Mesenchymal stem cell (in vitro differentiated cells and primary cell): ENCODE measurements at regions not wholly inside any gene's neighbourhood (a gene's known extent, or its start where the extent isn't known, plus 50 kb on each side); places are given as distances from the start of the nearest gene placed in this dataset.

Source experiments
- DNase-seq: peaks from one replicate; pipeline ENCODE4 v3.0.0-alpha.2; 2013
- H2AFZ ChIP-seq: one replicate; pipeline ENCODE4 v1.6.1; 2013; ENCODE audit warnings: low read depth, mild to moderate bottlenecking, control low read depth, inconsistent platforms, low read length, moderate library complexity
- H2AK5ac ChIP-seq: 2 replicates; pipeline ENCODE4 v1.6.1; 2013; ENCODE audit warnings: low read length, moderate library complexity, mild to moderate bottlenecking, inconsistent platforms; ENCODE audit not compliant: severe bottlenecking
- H2BK120ac ChIP-seq: one replicate; pipeline ENCODE4 v1.6.1; 2013; ENCODE audit warnings: low read depth, mild to moderate bottlenecking, inconsistent platforms, low read length, moderate library complexity
- H2BK12ac ChIP-seq, 2 experiments: one replicate each; pipeline ENCODE4 v1.6.1; 2013; ENCODE audit warnings: inconsistent platforms in 2 of 2, low read length in 2 of 2, mild to moderate bottlenecking in 2 of 2, moderate library complexity in 2 of 2, control low read depth in 1 of 2
- H2BK15ac ChIP-seq: one replicate; pipeline ENCODE4 v1.6.1; 2013; ENCODE audit warnings: mild to moderate bottlenecking, low read depth, inconsistent platforms; ENCODE audit not compliant: poor library complexity, severe bottlenecking
- H2BK5ac ChIP-seq: 2 replicates; pipeline ENCODE4 v1.6.1; 2013; ENCODE audit warnings: low read depth, mild to moderate bottlenecking, low read length, control low read depth, inconsistent platforms; ENCODE audit not compliant: poor library complexity, severe bottlenecking
- H3K14ac ChIP-seq, 2 experiments: one replicate each; pipeline ENCODE4 v1.6.1; 2013; ENCODE audit warnings: inconsistent platforms in 2 of 2, low read length in 2 of 2, control low read depth in 1 of 2, mild to moderate bottlenecking in 1 of 2, moderate library complexity in 1 of 2
- H3K18ac ChIP-seq, 2 experiments: one replicate each; pipeline ENCODE4 v1.6.1; 2013; ENCODE audit warnings: inconsistent platforms in 2 of 2, low read length in 2 of 2, control low read depth in 1 of 2, low read depth in 1 of 2, mild to moderate bottlenecking in 1 of 2
- H3K23ac ChIP-seq, 2 experiments: one replicate each; pipeline ENCODE4 v1.6.1; 2013; ENCODE audit warnings: inconsistent platforms in 2 of 2, low read length in 2 of 2, mild to moderate bottlenecking in 2 of 2, moderate library complexity in 2 of 2, control low read depth in 1 of 2
- H3K27ac ChIP-seq: 2 replicates; pipeline ENCODE4 v1.5.1; 2013; ENCODE audit warnings: mild to moderate bottlenecking, moderate library complexity, low read length, control low read depth, inconsistent platforms; ENCODE audit not compliant: poor library complexity, severe bottlenecking
- H3K27me3 ChIP-seq, 2 experiments: 2 replicates each; pipeline versions ENCODE4 v1.6.1 to v1.7.0; 2013; ENCODE audit warnings: low read length in 2 of 2, mild to moderate bottlenecking in 2 of 2, moderate library complexity in 2 of 2, control low read depth in 1 of 2, inconsistent platforms in 1 of 2; ENCODE audit not compliant: control insufficient read depth in 1 of 2, insufficient read depth in 1 of 2
- H3K36me3 ChIP-seq, 2 experiments: 2 replicates each; pipeline versions ENCODE4 v1.6.1 to v1.7.0; 2013; ENCODE audit warnings: low read length in 2 of 2, control low read depth in 1 of 2, inconsistent platforms in 1 of 2, low read depth in 1 of 2, mild to moderate bottlenecking in 1 of 2; ENCODE audit not compliant: insufficient read depth in 2 of 2, control insufficient read depth in 1 of 2
- H3K4ac ChIP-seq, 2 experiments: one replicate each; pipeline ENCODE4 v1.6.1; 2013; ENCODE audit warnings: inconsistent platforms in 2 of 2, low read length in 2 of 2, mild to moderate bottlenecking in 2 of 2, moderate library complexity in 2 of 2, control low read depth in 1 of 2, low read depth in 1 of 2
- H3K4me1 ChIP-seq: 2 replicates; pipeline ENCODE4 v1.6.1; 2013; ENCODE audit warnings: low read depth, low read length, control low read depth; ENCODE audit not compliant: control insufficient read depth, insufficient read depth
- H3K4me2 ChIP-seq: 2 replicates; pipeline ENCODE4 v1.6.1; 2013; ENCODE audit warnings: low read length, mild to moderate bottlenecking, inconsistent platforms; ENCODE audit not compliant: poor library complexity, severe bottlenecking
- H3K4me3 ChIP-seq, 2 experiments: 2 replicates each; pipeline versions ENCODE4 v1.5.1 to v1.7.0; 2013; ENCODE audit warnings: low read length in 2 of 2, mild to moderate bottlenecking in 2 of 2, control low read depth in 1 of 2, low read depth in 1 of 2; ENCODE audit not compliant: insufficient read depth in 1 of 2
- H3K79me1 ChIP-seq: replicated peaks from 2 replicates; pipeline ENCODE4 v1.6.1; 2013; ENCODE audit warnings: mild to moderate bottlenecking, control low read depth, low read length, inconsistent platforms; ENCODE audit not compliant: poor library complexity, severe bottlenecking
- H3K9ac ChIP-seq: 2 replicates; pipeline ENCODE4 v1.7.0; 2013; ENCODE audit warnings: mild to moderate bottlenecking, low read length, moderate library complexity
- H3K9me3 ChIP-seq: 2 replicates; pipeline ENCODE4 v1.7.0; 2013; ENCODE audit warnings: mild to moderate bottlenecking, low read length; ENCODE audit not compliant: control insufficient read depth
- H4K8ac ChIP-seq: one replicate; pipeline ENCODE4 v1.6.1; 2013; ENCODE audit warnings: inconsistent platforms, mild to moderate bottlenecking, low read length, moderate library complexity
- H4K91ac ChIP-seq: one replicate; pipeline ENCODE4 v1.6.1; 2013; ENCODE audit warnings: mild to moderate bottlenecking, low read length, inconsistent platforms
- WGBS: methylation state at CpG from one replicate; pipeline ENCODE4 v1.1.7; 2013; ENCODE audit warnings: mixed read lengths; 5-methylcytosine and 5-hydroxymethylcytosine counted together

GRCh38 chr7:155360495-155361345 lies 63.0 kb downstream of the INSIG1 start:
- peaks cover 80 to 86% of the 10 kb centered on the region in 2 experiments for H3K27me3 ChIP-seq
- no peak overlapping the region for H3K27ac ChIP-seq
- no peaks in the 10 kb centered on the region for H3K36me3 ChIP-seq
- no peak overlapping the region for H2BK5ac ChIP-seq
- H3K79me1 ChIP-seq: no peaks in the 10 kb centered on the region
- no peak overlapping the region for H4K8ac ChIP-seq
- 67% methylated on average over 19 of the region's 20 CpGs for WGBS
- no peak overlapping the region for H2BK15ac ChIP-seq
- no peak for DNase-seq
- H3K4me1 ChIP-seq: no peaks in the 10 kb centered on the region
- no peak overlapping the region for H3K23ac ChIP-seq
- H3K4me3 ChIP-seq: no peak overlapping the region
- H2AK5ac ChIP-seq: no peak overlapping the region
- no peak overlapping the region for H3K9ac ChIP-seq
- H2BK12ac ChIP-seq: no peak overlapping the region
- no peak overlapping the region for H4K91ac ChIP-seq
- H3K4ac ChIP-seq: no peak overlapping the region
- H3K18ac ChIP-seq: no peak overlapping the region
- no peak overlapping the region for H3K4me2 ChIP-seq
- H3K14ac ChIP-seq: no peak overlapping the region
- no peaks in the 10 kb centered on the region for H3K9me3 ChIP-seq
- no peak overlapping the region for H2BK120ac ChIP-seq
- H2AFZ ChIP-seq: no peak overlapping the region

- no peak overlapping the region for H3K4ac ChIP-seq
- no peaks in the 10 kb centered on the region for H3K9me3 ChIP-seq
- no peak overlapping the region for H2BK5ac ChIP-seq
- WGBS: 76% methylated on average over 12 of the region's 12 CpGs
- H3K9ac ChIP-seq: no peak overlapping the region
- peaks cover 78 to 81% of the 10 kb centered on the region in 2 experiments for H3K27me3 ChIP-seq
- H2BK120ac ChIP-seq: no peak overlapping the region
- H3K18ac ChIP-seq: no peak overlapping the region
- no peak overlapping the region for H3K23ac ChIP-seq
- H3K4me1 ChIP-seq: no peaks in the 10 kb centered on the region
- H3K79me1 ChIP-seq: no peaks in the 10 kb centered on the region
- H4K8ac ChIP-seq: no peak overlapping the region
- no peak overlapping the region for H2BK12ac ChIP-seq
- no peak overlapping the region for H3K4me2 ChIP-seq
- no peak for DNase-seq
- no peak overlapping the region for H3K14ac ChIP-seq
- no peak overlapping the region for H2AK5ac ChIP-seq
- H4K91ac ChIP-seq: no peak overlapping the region
- no peak overlapping the region for H2BK15ac ChIP-seq
- H3K4me3 ChIP-seq: no peak overlapping the region
- H3K36me3 ChIP-seq: no peaks in the 10 kb centered on the region
- no peak overlapping the region for H2AFZ ChIP-seq
- H3K27ac ChIP-seq: no peak overlapping the region
Measured at GRCh38 chr7:155361346-155361680, 63.6 kb downstream of the INSIG1 start.

GRCh38 chr7:155361947-155362346 lies 64.3 kb downstream of the INSIG1 start:
- no peaks in the 10 kb centered on the region for H3K4me1 ChIP-seq
- no peak overlapping the region for H3K23ac ChIP-seq
- no peaks in the 10 kb centered on the region for H3K79me1 ChIP-seq
- no peak overlapping the region for H3K4me2 ChIP-seq
- no peak overlapping the region for H3K4me3 ChIP-seq
- no peak overlapping the region for H2AFZ ChIP-seq
- H3K36me3 ChIP-seq: no peaks in the 10 kb centered on the region
- H3K9ac ChIP-seq: no peak overlapping the region
- H3K14ac ChIP-seq: no peak overlapping the region
- H2BK15ac ChIP-seq: no peak overlapping the region
- H2AK5ac ChIP-seq: no peak overlapping the region
- H3K18ac ChIP-seq: no peak overlapping the region
- no peak overlapping the region for H3K27ac ChIP-seq
- DNase-seq: no peak
- no peak overlapping the region for H2BK120ac ChIP-seq
- H4K8ac ChIP-seq: no peak overlapping the region
- peaks cover 77 to 80% of the 10 kb centered on the region in 2 experiments for H3K27me3 ChIP-seq
- no peak overlapping the region for H2BK5ac ChIP-seq
- 87% methylated on average over 7 of the region's 7 CpGs for WGBS
- no peaks in the 10 kb centered on the region for H3K9me3 ChIP-seq
- H4K91ac ChIP-seq: no peak overlapping the region
- H3K4ac ChIP-seq: no peak overlapping the region
- H2BK12ac ChIP-seq: no peak overlapping the region

GRCh38 chr7:155362380-155363145 lies 64.9 kb downstream of the INSIG1 start:
- H3K9me3 ChIP-seq: no peaks in the 10 kb centered on the region
- H3K27ac ChIP-seq: no peak overlapping the region
- no peak overlapping the region for H4K91ac ChIP-seq
- H3K4me1 ChIP-seq: no peaks in the 10 kb centered on the region
- no peaks in the 10 kb centered on the region for H3K36me3 ChIP-seq
- no peak overlapping the region for H2AFZ ChIP-seq
- H3K9ac ChIP-seq: no peak overlapping the region
- no peak overlapping the region for H2BK15ac ChIP-seq
- no peak for DNase-seq
- H2BK120ac ChIP-seq: no peak overlapping the region
- WGBS: 71% methylated on average over 11 of the region's 11 CpGs
- H3K14ac ChIP-seq: no peak overlapping the region
- no peak overlapping the region for H3K23ac ChIP-seq
- H3K18ac ChIP-seq: no peak overlapping the region
- H4K8ac ChIP-seq: no peak overlapping the region
- H3K79me1 ChIP-seq: no peaks in the 10 kb centered on the region
- H3K4me2 ChIP-seq: no peak overlapping the region
- H2AK5ac ChIP-seq: no peak overlapping the region
- no peak overlapping the region for H3K4me3 ChIP-seq
- no peak overlapping the region for H3K4ac ChIP-seq
- no peak overlapping the region for H2BK5ac ChIP-seq
- peaks cover 71 to 80% of the 10 kb centered on the region in 2 experiments for H3K27me3 ChIP-seq
- H2BK12ac ChIP-seq: no peak overlapping the region
